ENCODE measurements at regions not wholly inside any gene's neighbourhood (a gene's known extent, or its start where the extent isn't known, plus 50 kb on each side); places are given as distances from the start of the nearest gene placed in this dataset.

DNA sequence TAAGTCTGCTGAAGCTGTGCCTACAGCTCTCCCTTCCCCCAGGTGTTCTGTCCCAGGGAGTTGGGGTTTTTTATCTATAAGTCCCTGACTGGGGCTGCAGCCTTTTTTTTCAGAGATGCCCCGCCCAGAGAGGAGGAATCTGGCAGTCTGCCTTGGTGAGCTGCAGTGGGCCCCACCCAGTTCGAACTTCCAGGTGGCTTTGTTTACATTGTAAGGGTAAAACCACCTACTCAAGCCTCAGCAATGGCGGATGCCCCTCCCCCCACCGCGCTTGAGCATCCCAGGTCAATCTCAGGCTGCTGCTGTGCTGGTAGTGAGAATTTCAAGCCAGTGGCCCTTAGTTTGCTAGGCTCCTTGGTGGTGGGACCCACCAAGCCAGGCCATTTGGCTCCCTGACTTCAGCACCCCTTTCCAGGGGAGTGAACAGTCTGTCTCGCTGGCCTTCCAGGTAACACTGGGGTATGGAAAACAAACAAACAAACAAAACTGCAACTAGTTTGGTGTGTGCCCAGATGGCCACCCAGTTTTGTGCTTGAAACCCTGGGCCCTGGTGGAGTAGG, 189.4 kb downstream of the MFSD1 start:
- H3K27ac ChIP-seq, result no peak overlapping the region
- TF ChIP-seq, protein P1, sequence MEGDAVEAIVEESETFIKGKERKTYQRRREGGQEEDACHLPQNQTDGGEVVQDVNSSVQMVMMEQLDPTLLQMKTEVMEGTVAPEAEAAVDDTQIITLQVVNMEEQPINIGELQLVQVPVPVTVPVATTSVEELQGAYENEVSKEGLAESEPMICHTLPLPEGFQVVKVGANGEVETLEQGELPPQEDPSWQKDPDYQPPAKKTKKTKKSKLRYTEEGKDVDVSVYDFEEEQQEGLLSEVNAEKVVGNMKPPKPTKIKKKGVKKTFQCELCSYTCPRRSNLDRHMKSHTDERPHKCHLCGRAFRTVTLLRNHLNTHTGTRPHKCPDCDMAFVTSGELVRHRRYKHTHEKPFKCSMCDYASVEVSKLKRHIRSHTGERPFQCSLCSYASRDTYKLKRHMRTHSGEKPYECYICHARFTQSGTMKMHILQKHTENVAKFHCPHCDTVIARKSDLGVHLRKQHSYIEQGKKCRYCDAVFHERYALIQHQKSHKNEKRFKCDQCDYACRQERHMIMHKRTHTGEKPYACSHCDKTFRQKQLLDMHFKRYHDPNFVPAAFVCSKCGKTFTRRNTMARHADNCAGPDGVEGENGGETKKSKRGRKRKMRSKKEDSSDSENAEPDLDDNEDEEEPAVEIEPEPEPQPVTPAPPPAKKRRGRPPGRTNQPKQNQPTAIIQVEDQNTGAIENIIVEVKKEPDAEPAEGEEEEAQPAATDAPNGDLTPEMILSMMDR (IDR thresholded peaks at IDR 0.05), result no peak
- no peaks in the 10 kb centered on the region for H3K9me3 ChIP-seq
- H3K36me3 ChIP-seq, result no peaks in the 10 kb centered on the region
- H3K4me1 ChIP-seq, result no peaks in the 10 kb centered on the region
- no peak overlapping the region for H3K4me3 ChIP-seq
- no peaks in the 10 kb centered on the region for H3K27me3 ChIP-seq
- intact Hi-C loops (cut with DNase I), result no loop called here
- DNase-seq (ENCODE audit: low spot score in 2 of 2), result no peak

DNA sequence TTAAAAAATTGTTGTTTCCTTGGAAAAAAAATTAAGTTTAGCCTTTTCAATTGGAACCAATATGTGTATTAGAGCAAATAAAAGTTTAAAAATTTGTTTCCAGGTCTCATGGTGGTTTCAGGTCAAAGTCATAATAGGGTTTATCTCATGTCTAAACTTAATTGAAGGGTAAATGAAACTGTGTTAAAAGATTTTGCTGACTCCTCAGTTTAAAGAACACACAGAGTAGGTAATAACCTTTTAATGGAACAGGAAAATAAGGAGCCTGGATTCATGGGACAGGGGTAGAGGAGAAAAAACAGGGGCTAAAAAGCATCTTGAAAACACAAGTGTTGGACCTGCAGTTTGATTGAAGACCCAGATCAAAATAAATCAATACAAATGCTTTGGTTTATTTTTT, 190.6 kb downstream of the MFSD1 start:
- DNase-seq (ENCODE audit: low spot score in 2 of 2), result no peak
- H3K36me3 ChIP-seq, result no peaks in the 10 kb centered on the region
- TF ChIP-seq, protein P1 (IDR thresholded peaks at IDR 0.05), result no peak
- no peak overlapping the region for H3K27ac ChIP-seq
- H3K9me3 ChIP-seq, result no peaks in the 10 kb centered on the region
- intact Hi-C loops (cut with DNase I), result no loop called here
- no peaks in the 10 kb centered on the region for H3K27me3 ChIP-seq
- no peak overlapping the region for H3K4me3 ChIP-seq
- H3K4me1 ChIP-seq, result no peaks in the 10 kb centered on the region

DNA sequence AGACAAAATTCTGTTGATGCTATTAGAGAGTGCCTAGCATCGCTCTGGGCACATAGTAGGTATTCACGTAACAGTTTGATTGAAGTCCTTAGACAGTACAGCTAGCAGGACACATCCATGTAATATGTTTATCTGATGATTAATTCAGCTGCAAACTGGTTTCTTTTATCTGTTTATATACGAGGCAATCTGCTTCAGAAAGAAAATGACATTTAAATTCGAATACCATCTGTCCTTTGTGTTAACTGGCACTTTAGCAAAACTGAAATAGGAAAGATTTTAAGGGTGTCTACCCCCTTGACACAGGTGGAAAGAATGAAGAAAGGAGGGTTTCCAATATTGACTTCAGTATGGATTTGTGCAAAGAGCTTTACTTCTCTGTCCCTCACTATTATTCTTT, 192.5 kb downstream of the MFSD1 start:
- no peak for DNase-seq (ENCODE audit: low spot score in 2 of 2)
- TF ChIP-seq, protein P1 (IDR thresholded peaks at IDR 0.05), result no peak
- intact Hi-C loops (cut with DNase I), result no loop called here

DNA sequence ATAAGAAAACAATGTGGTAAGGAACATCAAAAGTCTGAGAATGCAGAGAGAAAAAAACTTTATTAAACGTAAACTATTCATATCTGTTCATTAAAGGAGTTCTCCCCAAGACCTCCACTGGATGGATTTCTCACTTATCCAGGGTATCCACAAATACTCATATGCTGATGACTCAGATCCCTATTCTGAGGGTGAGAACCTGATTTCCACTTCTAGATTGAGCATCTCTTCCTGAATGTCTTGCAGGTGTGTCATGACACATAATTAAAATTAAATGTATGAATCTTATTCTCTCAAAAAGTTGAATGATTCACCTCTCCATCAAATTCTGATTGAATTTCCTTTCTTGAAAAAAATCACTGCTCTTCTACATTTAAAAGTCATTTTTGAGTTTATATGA, 199.9 kb downstream of the MFSD1 start:
- H3K27ac ChIP-seq, result no peak overlapping the region
- H3K36me3 ChIP-seq, result no peaks in the 10 kb centered on the region
- no peak overlapping the region for H3K4me3 ChIP-seq
- no peaks in the 10 kb centered on the region for H3K4me1 ChIP-seq
- TF ChIP-seq, protein P1 (IDR thresholded peaks at IDR 0.05), result no peak
- intact Hi-C loops (cut with DNase I), result no loop called here
- DNase-seq (ENCODE audit: low spot score in 2 of 2), result no peak
- H3K9me3 ChIP-seq, result no peaks in the 10 kb centered on the region
- H3K27me3 ChIP-seq, result no peaks in the 10 kb centered on the region

More for the DNA sequence above, 192.5 kb downstream of the MFSD1 start:
- no peaks in the 10 kb centered on the region for H3K4me1 ChIP-seq
- H3K4me3 ChIP-seq, result no peak overlapping the region
- no peaks in the 10 kb centered on the region for H3K36me3 ChIP-seq
- no peaks in the 10 kb centered on the region for H3K27me3 ChIP-seq
- H3K27ac ChIP-seq, result no peak overlapping the region
- no peaks in the 10 kb centered on the region for H3K9me3 ChIP-seq

DNA sequence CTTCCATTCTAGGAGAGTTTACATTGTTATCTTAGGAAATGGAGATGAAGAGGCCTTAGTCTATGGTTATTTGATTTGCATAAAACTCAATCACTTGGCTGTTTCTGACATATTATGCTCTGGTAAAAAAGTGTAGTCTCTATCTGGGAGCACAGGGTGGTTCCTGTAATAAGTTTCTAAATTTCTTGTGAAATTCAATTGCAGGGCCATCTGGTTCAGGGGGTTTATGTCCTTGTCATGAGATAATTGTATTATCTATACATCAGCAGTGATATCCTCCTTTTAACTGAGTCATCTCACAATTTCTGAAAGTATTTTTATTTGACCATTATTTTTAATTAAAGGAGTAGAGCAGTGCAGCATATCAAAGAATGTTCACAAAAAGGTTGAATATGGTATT, 203.3 kb downstream of the MFSD1 start:
- H3K4me1 ChIP-seq, result no peaks in the 10 kb centered on the region
- H3K9me3 ChIP-seq, result no peaks in the 10 kb centered on the region
- no peaks in the 10 kb centered on the region for H3K36me3 ChIP-seq
- no peak overlapping the region for H3K4me3 ChIP-seq
- no peak for DNase-seq (ENCODE audit: low spot score in 2 of 2)
- intact Hi-C loops (cut with DNase I), result no loop called here
- TF ChIP-seq, protein P1 (IDR thresholded peaks at IDR 0.05), result no peak
- no peaks in the 10 kb centered on the region for H3K27me3 ChIP-seq
- no peak overlapping the region for H3K27ac ChIP-seq

DNA sequence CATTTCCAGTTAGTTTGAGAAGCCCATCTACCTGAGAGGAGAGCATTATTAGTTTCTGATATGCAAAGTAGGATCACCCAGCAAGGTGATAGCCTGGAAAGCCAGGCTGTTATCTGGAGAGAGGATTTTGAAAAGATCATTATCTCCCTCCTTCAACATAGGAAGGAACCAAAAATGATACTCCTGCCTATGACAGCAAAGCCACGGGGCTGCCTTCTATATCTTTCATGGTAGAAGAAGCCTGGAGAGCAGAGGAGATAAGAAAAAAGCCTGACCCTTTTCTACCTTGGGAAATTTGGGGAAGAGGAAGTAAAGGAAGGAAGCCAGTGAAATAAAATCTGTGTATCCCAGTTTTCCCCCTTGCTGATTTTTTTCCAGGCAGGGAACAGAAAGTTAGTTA, 205.5 kb downstream of the MFSD1 start:
- intact Hi-C loops (cut with DNase I), result no loop called here
- no peak for DNase-seq (ENCODE audit: low spot score in 2 of 2)
- H3K27me3 ChIP-seq, result no peaks in the 10 kb centered on the region
- H3K4me3 ChIP-seq, result no peak overlapping the region
- H3K27ac ChIP-seq, result no peak overlapping the region
- H3K36me3 ChIP-seq, result no peaks in the 10 kb centered on the region
- H3K9me3 ChIP-seq, result no peaks in the 10 kb centered on the region
- TF ChIP-seq, protein P1 (IDR thresholded peaks at IDR 0.05), result no peak
- H3K4me1 ChIP-seq, result no peaks in the 10 kb centered on the region
